NCI-H524 (cell line): ENCODE measurements at regions not wholly inside any gene's neighbourhood (a gene's known extent, or its start where the extent isn't known, plus 50 kb on each side); places are given as distances from the start of the nearest gene placed in this dataset.

Experiments
- DNase-seq, 2 experiments: peaks; one replicate each; lab custom pipeline; 2025; lab: John Stamatoyannopoulos, UW

DNA sequence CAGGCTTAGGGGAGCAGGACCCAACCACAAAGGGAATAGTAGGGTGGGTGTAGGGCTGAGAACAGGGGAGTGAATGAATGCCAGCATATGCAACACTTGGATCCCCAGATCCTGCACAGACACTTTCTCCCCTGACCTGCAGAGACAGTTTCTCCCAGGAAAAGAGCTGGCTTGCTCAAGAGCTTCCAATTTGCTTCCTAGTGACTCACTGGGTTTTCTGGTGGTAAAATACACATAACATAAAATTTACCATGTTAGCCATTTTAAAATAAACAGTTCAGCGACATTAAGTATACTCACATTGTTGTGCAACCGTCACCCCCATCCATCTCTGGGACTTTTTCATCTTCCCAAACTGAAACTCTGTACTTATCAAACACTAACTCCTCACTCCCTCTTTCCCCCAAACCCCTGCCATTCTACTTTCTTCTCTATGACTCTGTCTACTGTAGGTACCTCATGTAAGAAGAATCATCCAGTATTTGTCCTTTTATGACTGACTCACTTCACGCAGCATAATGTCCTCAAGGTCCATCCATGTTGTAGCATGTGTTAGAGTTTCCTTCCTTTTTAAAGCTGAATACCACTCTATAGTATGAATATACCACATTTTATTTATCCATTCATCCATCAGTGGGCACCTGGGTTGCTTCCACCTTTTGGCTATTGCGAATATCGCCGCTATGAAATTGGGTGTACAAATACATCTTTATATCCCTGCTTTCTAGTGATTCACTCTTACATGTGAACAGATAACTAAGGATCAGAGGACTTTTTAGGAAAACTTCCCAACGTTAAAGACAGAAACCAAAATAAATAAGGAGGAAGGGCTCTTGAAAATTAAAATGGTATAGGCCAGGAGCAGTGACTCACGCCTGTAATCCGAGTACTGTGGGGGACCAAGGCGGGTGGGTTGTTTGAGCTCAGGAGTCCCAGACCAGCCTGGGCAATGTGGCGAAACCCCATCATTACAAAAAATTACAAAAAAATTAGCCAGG is 95.6 kb upstream of the TJP1 start:
- no peak for DNase-seq

DNA sequence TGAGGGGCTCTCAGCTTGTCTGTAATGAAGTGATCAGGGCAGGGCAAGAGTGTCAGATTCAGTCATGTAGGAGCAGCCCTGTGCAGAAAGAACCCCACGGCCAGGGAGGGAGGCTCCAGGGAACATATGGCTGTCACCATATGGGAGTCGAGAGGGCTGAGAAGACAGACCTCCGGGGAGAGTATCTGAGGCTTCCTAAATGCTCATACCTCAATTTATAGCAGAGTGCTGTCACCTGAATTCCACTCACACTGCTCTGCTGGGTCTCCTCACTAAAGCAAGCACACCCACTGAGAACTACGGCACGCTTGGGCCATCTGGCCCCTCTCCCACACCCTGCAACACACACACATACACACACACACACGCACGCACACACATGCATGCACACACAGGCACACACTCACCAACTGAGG is 92.3 kb upstream of the TJP1 start:
- DNase-seq: peak; percentile 98 to 99

DNA sequence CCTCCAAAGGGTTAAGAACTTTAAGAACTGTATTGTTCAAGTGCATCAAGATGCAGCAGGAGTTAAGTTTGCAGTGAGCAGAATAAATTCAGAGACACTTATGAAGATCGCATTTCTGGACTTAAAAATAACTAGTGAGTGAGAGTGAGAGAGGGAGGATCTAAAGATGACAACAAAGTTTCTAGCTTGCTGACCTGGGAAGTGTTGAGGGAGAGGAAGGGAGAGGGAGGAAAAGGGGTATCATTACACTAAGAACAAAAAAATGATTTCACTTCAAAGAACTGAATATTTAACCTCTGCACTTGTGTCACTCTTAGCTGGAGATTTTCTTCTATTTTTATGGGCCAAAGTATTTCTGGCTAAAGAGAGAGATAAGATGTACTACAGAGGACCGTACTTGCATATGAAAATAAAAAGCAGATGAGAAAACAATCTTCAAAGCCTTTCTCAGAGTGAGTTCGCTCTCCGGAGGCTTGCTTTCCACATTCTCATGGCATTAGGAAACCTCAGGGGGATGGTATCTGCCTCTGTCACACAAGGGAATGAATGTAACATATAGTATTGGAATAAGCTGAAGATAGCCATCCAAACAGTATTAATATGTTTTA is 91.4 kb upstream of the TJP1 start:
- peak in 1 of 2 experiments; percentile 43 for DNase-seq

DNA sequence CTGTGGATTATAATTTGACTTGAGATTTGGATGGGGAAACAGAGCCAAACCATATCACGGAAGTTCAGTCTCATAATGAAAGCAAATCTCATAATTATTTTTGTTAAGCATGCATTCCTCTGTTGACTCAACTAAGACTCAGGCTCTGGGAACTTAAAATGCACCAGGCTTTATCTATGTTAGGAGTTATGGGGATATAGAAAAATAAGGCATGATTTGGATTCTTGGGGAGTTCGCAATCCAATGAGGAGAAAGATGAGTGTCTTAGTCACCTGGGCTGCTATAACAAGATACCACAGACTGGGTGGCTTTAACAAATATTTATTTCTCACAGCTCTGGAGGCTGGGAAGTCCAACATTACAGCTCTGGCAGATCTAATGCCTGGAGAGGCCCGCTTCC is 89.4 kb upstream of the TJP1 start:
- no peak for DNase-seq

DNA sequence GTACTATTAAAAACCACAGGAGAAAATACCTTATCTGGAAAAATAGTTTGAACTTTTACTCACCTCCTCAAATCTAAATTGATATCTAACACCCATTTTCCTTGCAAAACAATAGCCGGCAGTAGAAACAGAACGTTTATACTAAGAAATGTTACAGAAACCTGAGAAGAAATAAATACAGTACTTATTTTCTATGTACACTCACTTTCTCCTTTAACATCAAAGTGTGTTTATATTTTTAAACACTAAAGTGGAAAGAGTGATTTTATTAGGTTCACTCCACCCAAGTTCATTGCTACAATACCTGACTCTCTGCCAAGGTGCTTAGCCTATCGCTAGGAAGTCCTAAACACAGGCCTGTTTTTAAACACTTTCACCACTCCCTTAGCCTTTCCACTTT is 87.8 kb upstream of the TJP1 start:
- DNase-seq: no peak

DNA sequence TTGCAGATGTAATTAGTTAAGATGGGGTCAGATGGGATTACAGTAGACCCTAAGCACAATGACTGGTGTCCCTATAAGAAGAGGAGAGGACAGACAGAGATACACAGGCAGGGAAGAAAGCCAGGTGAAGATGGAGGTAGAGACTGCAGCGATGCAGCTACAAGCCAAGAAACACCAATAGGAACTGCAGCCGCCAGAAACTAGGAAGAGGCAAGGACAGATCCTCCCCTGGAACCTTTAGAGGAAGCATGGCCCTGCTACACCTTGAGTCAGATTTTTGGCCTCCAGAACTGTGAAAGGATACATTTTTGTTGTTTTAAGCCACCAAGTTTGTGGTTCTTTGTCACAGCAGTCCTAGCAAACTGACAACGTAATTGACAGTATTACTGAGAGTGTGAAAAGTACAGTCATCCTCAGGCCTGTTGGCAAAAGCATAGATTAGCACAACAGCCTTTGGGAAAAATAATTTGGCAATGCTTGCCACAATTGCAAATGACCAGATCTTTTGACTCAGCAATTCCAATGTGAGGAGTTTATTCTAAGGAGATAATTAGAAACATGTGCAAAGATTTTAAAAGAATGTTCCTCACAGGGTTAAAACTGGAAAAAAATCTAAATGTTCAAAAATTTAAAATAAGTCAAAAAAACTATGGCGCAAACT is 82.6 kb upstream of the TJP1 start:
- no peak for DNase-seq

DNA sequence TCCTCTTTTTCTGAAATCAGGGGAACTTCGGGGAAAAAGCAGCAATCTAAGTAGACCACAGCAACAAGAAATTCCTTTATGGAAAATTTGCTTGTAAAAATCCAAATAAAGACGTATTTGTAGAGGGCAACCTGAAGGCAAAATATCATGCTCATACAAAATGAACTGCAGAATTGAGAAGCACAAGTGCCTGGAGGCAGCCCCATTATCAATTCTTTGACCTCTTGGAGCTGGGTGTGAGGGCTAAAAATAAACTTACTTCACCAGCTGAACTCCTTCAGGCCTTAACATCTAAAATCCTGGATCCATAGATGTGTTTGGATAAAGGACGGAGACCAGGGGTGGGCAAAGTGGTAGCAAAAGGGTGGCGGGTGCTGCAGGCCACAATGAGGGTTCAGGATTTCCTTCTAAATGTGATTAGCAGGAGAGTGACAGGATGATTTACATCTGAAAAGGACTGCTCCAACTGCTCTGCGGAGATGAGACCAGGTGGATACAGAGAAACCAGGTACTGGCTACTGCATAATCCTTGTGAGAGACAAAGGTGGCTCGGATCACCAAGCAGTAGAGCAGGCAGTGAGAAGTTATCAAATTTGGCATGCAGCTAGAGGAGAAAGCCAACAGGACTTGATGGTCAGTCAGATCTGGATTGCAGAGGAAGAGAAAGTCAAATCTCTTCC is 81.7 kb upstream of the TJP1 start:
- no peak for DNase-seq

DNA sequence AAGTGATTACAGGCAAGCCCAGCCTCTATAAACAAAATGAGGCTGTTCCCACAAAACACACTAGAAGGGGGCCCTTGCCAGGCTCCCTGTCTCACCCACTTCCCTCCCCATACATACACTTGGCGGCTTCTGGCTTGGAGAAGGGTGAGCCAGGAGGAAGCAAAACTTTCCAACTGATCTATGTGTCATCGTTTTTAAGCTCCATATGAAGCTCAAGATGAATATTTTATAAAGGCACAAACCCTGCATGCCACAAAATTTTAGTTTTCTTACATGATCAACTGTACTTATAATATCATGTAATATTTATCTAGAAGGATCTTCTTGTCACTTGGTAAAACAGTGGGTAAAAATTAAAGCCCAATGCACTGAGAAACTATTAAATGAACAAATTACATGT is 80.8 kb upstream of the TJP1 start:
- DNase-seq: no peak

DNA sequence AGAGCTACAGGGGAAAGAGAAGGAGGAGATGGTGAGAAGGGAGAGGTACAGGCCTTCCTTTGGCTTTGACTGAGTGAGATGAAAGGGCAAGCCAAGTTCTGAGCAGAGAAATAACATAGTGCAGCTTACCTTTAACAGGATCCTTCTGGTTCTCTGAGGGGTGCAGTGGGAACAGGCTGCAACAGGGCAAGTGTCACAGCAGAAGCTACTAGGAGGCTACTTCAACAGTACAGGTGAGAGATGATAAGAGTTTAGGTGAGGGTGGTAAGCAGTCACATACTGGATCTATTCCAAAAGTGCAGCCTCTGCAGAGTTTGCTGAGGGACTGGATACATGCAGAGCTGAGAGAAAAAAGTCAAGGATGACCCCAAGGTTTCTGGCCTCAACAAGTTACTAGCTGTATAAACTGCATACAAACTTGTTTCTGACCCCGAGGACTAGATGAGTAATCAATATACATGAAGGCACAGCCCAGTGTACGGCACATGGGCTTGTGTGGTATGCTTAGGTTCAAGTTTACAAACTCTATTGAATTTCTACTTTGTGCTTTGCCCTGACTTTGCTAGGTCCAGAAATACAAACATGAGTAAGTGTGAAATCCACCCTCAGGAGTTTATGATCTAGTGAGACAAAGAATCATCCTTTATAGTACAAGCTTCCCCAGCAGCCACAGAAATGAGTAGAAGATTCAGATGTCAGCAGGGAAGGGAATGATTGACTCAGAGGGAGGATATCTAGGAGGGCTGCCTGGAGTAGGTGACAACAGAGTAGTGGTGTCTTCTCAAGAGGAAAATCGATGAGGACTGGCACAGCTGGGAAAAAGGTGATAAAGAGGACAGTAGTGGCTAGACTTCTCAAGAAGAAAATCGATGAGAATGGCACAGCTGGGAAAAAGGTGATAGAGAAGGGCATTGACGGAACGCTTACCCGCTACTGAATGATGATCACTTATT is 78.2 kb upstream of the TJP1 start:
- DNase-seq: no peak

DNA sequence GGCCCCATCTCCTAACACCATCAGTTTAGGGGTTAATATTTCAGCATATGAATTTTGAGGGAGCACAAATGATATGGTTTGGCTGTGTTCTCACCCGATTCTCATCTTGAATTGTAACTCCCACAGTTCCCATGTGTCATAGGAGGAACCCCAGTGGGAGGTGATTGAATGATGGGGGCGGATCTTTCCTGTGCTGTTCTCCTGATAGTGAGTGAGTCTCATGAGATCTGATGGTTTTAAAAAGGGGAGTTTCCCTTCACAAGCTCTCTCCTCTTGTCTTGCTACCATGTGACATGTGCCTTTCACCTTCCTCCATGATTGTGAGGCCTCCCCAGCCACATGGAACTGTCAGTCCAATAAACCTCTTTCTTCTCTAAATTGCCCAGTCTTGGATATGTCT is 73.8 kb upstream of the TJP1 start:
- DNase-seq: no peak

DNA sequence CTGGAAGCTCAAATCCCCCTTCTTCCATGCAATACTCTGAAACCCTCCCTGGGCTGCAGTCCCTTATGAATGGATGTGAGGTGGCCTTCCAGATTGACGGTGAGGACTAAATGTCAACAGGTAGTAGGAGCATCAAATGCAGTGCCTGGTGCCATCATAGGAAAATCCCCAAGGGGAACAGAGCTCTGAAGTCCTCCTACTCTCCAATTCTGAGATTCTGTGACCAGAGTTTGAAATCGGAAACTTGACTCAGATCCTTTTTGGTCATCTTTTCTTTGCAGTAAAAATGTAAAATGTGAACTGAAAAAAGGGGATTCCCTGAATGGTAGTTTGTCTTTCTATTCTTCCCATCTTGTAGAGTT is 68.8 kb upstream of the TJP1 start:
- no peak for DNase-seq

DNA sequence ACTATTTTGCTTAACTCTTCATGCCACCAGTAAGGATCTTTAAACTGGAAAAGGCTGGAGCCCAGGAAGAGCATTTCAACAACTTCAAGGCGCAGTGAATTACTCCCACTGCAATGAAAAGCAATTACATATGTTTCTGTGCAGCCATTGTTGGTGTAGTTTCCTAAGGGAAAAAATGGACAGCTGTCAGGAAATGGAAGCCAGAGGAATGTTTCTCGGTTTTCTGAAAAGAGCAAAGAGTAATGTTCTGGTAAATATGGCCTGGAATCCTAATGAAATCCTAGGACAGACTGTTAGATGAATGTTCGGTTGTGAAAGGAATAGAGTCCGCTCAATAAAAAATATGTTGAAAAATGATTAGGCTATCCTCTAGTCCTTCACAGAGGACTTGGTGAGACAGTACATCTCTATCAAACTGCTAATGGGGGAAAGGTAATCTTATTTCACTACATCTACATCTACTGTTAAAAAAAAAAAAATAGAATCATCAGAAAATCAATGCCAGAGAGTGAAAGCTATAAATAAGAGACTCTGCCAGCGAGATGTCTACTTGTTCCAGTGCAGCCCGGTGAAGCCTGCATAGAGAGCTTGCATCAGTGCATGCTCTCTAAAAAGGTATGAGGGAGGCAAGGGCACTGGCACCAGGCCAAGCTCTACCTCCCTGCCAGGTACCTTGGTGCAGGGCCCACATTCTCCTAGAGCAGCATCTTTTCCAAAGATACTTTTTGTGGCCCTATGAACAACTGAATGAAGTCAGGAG is 68.2 kb upstream of the TJP1 start:
- no peak for DNase-seq

DNA sequence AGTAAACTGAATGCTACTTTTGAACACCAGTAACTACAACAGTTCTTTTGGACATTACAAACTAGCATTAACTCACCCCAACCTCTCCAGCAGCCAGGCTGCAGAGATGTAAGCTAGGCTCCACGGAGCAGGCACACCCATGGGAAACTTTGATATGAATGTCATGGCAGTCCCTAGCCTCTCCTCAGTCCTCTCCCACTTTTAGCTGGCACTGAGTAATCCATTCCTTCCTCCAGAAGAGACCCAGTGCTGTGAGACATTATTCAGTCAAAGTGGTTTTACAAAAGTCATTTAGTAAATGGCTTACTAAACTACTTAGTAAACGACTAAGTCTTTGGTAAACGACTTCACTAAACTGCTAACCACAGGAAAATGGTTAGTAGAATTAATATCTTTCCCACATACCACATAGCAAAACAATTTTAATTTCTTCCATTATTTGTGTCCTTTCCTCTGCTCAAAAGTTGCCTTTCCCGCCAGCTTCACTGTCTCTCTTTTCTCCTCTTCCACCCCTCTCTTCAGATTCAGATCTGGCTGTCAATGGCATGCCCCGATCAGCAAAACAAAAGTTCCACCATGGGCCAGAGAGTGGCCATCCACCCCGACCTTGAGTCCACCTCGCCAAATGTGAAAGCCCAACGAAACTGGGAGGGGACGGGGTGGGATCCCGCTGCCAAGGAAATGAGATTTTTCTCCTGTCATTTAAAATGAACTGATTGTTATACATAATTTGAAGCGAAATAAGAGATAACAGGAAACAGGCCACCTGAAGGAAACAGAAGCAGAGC is 67.5 kb upstream of the TJP1 start:
- no peak for DNase-seq

DNA sequence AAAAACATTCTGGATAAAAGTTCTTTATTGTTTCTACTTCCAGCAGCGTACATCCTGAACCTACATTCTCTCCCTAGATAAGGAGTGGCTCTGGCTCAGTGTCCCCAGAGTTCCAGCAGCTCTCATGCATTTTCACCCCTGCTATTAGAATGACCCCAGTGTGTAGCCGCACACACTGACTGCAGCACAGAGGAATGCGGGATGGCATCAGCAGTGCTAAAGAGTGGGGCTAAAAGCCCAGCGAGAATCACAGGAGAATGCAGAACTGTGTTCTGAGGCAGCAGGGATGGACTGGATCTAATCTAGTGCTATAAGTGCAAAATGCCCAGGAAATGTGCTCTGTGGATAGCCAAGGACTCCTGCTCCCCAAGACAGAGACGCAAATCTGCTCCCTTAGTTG is 66.4 kb upstream of the TJP1 start:
- DNase-seq: no peak

DNA sequence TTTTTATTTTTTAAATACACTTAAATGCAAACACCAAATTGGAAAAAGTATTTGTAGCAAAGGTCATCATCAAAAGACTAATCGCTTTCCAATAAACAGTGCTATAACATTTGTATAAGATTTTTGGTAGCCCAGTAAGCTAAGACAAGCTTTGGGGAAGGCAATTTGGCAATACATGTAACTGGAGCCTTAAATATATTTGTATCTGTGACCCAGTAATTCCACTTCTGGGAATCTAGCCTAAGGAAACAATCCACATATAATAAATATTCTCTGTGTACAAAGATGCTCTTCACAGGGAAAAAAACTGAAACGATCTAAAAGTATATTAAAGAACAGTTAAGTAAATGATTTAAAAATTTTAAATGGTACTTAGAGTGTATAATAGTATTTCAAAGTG is 65.5 kb upstream of the TJP1 start:
- DNase-seq: no peak

DNA sequence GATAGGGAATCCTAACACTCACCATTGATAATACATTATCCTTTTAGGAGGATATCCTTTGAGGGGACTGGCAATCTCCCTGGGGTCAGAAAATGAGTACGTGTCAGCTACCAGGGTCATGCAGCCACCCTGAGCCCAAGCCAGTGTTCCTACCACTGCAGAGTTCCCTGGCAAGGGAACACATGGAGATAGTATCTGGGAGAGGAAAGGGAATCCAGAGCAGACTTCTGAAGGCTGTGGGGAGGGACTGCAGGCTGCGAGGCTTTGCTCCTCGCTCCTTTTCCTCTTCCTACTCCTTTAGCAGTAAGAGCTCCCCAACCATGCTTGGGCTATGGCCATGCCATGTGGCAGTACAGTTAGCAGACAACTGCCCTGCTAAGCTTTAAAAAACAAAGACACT is 62.9 kb upstream of the TJP1 start:
- DNase-seq: peak in 1 of 2 experiments; percentile 29

DNA sequence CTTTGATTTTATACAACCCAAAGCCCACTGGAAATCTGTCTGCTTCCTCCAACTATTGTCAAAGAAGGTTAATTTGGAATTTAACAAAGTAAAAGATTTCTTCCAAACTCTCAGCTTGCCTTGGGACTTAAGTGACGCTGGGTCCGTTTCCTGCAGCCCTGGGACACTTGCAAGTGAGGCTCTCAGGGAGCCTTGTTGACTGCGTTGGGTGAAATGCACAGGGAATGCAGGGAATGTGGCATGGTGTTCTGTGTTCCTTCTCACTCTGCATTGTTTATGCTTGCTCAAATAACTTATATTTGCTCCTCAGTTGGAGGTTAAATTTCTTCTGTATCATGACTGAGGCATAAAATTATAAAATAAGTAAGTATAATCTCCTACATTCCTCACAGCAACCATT is 60.9 kb upstream of the TJP1 start:
- peak in 1 of 2 experiments; percentile 6 for DNase-seq

DNA sequence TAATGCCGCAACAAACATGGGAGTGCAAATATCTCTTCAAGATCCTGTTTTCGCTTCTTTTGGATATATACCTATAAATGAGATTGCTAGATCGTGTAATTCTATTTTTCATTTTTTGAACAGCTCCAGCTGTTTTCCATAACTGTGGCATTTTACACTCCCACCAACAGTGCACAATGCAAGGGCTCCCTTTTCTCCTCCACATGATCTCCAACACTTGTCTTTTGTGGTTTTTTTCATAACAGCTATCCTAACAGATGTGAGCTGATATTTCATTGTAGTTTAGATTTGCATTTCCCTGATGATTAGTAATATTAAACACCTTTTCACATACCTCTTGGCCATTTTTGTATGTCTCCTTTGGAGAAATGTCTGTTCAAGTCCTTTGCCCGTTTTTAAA is 58.6 kb upstream of the TJP1 start:
- no peak for DNase-seq

DNA sequence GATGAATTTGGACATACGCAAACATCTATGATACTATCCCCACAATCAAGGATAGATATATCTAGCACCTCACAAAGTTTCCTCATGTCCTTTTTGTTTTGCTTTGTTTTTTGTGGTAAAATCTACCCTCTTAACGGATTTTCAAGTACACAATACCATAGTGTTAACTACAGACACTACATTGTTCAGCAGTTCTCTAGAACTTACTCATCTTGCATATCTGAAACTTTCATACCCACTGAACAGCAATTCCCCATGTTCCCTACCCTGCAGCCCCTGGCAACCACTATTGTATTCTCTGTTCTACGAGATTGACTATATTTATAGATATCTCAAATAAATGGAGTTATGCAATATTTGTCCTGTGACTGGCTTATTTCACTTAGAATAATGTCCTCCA is 58.1 kb upstream of the TJP1 start:
- no peak for DNase-seq

DNA sequence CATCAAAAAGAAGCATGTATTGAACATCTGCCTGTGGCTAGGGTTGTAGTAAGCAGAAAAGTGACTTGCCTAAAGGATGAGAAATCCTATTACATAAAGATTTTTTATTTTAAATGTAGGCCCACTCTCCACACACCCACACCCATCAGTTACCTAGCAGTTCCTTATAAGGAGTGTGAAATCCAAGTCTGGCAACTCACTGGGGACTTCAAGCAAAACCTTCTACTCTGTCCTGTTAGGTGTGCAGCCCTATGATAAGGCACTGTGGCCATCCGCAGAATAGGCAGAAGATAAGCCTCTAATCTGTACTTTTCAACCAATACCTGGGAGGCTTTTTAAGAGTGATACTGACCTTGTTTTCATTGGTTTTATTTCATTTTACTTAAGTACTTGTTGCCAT is 52.7 kb upstream of the TJP1 start:
- no peak for DNase-seq
